Suprapubic skin (tissue), 4 donors: ENCODE measurements at regions not wholly inside any gene's neighbourhood (a gene's known extent, or its start where the extent isn't known, plus 50 kb on each side); places are given as distances from the start of the nearest gene placed in this dataset.

Experiments
- DNase-seq, 2 donors: peaks; one replicate each; pipeline ENCODE4 v3.0.0-alpha.2; 2019; ENCODE audit warnings: low spot score in 2 of 2
- H3K27ac ChIP-seq: fragments of 200-600 bp; sonication (generic); one replicate; pipeline ENCODE4 v1.5.1; 2019
- H3K27me3 ChIP-seq: fragments of 200-600 bp; sonication (generic); one replicate; pipeline ENCODE4 v1.5.1; 2019
- H3K36me3 ChIP-seq: fragments of 200-600 bp; sonication (generic); one replicate; pipeline ENCODE4 v1.5.1; 2019
- H3K4me1 ChIP-seq: fragments of 200-600 bp; sonication (generic); one replicate; pipeline ENCODE4 v1.5.1; 2019
- H3K4me3 ChIP-seq: fragments of 200-600 bp; sonication (generic); one replicate; pipeline ENCODE4 v1.5.1; 2019; ENCODE audit warnings: mild to moderate bottlenecking
- H3K9me3 ChIP-seq: fragments of 200-600 bp; sonication (generic); one replicate; pipeline ENCODE4 v1.5.1; 2019
- POLR2A ChIP-seq, 2 donors: fragments of 450-650 bp; IDR thresholded peaks; one replicate each; pipeline ENCODE4 v1.6.1; 2017; ENCODE audit warnings: antibody characterized with exemption in 2 of 2, mild to moderate bottlenecking in 2 of 2, moderate library complexity in 2 of 2
- WGBS: methylation state at CpG from one replicate; pipeline ENCODE4 v1.1.5; 2018; 5-methylcytosine and 5-hydroxymethylcytosine counted together
- TF ChIP-seq, protein P1 (sequence below), 2 donors: fragments of 200-600 bp in 1 of 2; fragments of 450-650 bp in 1 of 2; sonication (generic) in 1 of 2; IDR thresholded peaks; one replicate each; pipeline ENCODE4 v1.5.1; 2016 to 2019; ENCODE audit warnings: antibody characterized with exemption in 2 of 2, mild to moderate bottlenecking in 1 of 2, moderate library complexity in 1 of 2

DNA sequence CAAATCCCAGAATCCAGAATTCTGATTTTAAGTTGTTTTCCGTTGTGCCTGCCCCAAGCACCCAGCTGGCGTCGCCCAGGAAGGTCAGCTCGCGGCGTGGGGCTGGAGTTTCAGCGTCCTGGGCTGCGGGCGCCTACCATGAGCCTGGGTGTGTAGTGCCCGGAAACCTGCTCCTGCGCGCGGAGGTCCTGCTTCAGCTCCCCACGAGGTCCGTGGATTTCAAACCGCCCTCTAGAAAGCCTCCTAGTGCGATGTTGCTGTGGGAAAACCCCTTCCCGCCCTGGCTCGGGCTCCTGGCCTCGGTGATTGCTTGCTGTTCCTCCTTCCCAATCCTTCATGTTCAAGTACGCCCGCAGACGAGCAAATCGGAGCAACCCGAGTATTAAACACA is 51.3 kb upstream of the NRN1 start:
- no peak for TF ChIP-seq POLR2A (IDR thresholded peaks at IDR 0.05)
- Histone ChIP-seq H3K36me3 (no peaks in the 10 kb centered on the region), H3K27ac (no peak overlapping the region), H3K4me1 (no peaks in the 10 kb centered on the region), H3K27me3 (peaks cover 8% of the 10 kb centered on the region), H3K9me3 (no peaks in the 10 kb centered on the region), H3K4me3 (no peak overlapping the region)
- WGBS = 81% methylated on average over 25 of the region's 25 CpGs
- no peak for DNase-seq

DNA sequence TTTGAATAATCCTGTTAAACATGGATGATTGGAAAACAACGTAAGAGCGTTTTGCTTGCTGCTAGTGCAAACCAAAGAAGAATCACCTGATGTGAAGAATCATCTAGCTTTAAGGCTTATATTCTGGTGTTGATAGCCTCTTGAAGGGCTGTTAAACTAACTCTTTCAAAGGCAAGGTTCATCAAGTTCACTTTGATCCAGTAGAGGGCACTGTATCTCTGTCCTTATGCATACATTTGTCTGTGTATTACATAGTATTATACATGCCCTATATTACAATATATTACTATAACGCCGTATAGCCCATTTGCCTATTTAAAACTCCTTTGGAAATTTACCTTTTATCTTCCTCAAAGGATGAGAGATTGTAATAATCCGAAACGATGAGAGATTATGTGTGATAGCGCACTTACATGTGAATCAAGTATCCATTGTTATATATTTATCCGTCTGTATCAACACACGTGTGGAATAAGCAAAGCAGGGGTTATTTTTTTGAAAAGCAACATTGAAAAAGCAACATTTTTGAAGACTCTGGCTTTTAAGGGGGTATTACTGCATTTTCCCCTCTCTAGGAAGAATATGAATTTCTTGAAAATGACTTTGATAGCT is 50.8 kb upstream of the NRN1 start:
- Histone ChIP-seq H3K4me3 (no peak overlapping the region), H3K36me3 (no peaks in the 10 kb centered on the region), H3K27ac (no peak overlapping the region), H3K9me3 (no peaks in the 10 kb centered on the region), H3K4me1 (no peaks in the 10 kb centered on the region), H3K27me3 (peaks cover 8% of the 10 kb centered on the region)
- DNase-seq = no peak
- 52% methylated on average over 9 of the region's 9 CpGs for WGBS
- TF ChIP-seq, protein P1, sequence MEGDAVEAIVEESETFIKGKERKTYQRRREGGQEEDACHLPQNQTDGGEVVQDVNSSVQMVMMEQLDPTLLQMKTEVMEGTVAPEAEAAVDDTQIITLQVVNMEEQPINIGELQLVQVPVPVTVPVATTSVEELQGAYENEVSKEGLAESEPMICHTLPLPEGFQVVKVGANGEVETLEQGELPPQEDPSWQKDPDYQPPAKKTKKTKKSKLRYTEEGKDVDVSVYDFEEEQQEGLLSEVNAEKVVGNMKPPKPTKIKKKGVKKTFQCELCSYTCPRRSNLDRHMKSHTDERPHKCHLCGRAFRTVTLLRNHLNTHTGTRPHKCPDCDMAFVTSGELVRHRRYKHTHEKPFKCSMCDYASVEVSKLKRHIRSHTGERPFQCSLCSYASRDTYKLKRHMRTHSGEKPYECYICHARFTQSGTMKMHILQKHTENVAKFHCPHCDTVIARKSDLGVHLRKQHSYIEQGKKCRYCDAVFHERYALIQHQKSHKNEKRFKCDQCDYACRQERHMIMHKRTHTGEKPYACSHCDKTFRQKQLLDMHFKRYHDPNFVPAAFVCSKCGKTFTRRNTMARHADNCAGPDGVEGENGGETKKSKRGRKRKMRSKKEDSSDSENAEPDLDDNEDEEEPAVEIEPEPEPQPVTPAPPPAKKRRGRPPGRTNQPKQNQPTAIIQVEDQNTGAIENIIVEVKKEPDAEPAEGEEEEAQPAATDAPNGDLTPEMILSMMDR (IDR thresholded peaks at IDR 0.05) = peak in 1 of 2 donors; percentile 43
- TF ChIP-seq POLR2A (IDR thresholded peaks at IDR 0.05) = no peak
